ENCODE measurements at regions not wholly inside any gene's neighbourhood (a gene's known extent, or its start where the extent isn't known, plus 50 kb on each side); places are given as distances from the start of the nearest gene placed in this dataset.

- WGBS, 3 donors: 28 to 36% (median 34%) methylated on average over 3 of the region's 3 CpGs
- no peaks in the 10 kb centered on the region for H3K36me3 ChIP-seq (ENCODE audit: insufficient read depth in 1 of 2, low read depth in 1 of 2)
- no peaks in the 10 kb centered on the region for H3K27me3 ChIP-seq (ENCODE audit: insufficient read depth in 3 of 3, low read length in 2 of 3)
- H3K9me3 ChIP-seq: no peaks in the 10 kb centered on the region
- ATAC-seq: peak; percentile 79 to 86 (median 86)
- no peak overlapping the region for H3K4me3 ChIP-seq
- intact Hi-C loops (cut with DNase I): loop anchor here in 1 of 2 donors (5.0 to 10.0 kb wide), 2 partner anchors 38 to 395 kb away; no protein-coding TSS in a partner anchor
- peaks cover 21% of the 10 kb centered on the region for H3K4me1 ChIP-seq
- H3K27ac ChIP-seq: peak overlapping the region; percentile 18
- no peak for DNase-seq
- TF ChIP-seq CTCF (IDR thresholded peaks at IDR 0.05): no peak
Measured at GRCh38 chr3:177329854-177330253, 132.6 kb upstream of the TBL1XR1 start.

GRCh38 chr3:177330779-177331178 lies 133.5 kb upstream of the TBL1XR1 start:
- DNase-seq (no peak), ATAC-seq (peak in 3 of 4 donors; percentile 19 to 56 (median 27))
- TF ChIP-seq CTCF (IDR thresholded peaks at IDR 0.05): no peak
- H3K27me3 ChIP-seq (ENCODE audit: insufficient read depth in 3 of 3, low read length in 2 of 3): no peaks in the 10 kb centered on the region
- intact Hi-C loops (cut with DNase I): loop anchor here in 1 of 2 donors (10.0 kb wide), 1 partner anchor 394 kb away; no protein-coding TSS in a partner anchor
- no peak overlapping the region for H3K27ac ChIP-seq
- H3K4me1 ChIP-seq: peaks cover 29% of the 10 kb centered on the region
- no peaks in the 10 kb centered on the region for H3K36me3 ChIP-seq (ENCODE audit: insufficient read depth in 1 of 2, low read depth in 1 of 2)
- no peak overlapping the region for H3K4me3 ChIP-seq
- no peaks in the 10 kb centered on the region for H3K9me3 ChIP-seq
- WGBS, 3 donors: 46 to 53% (median 48%) methylated on average over 6 of the region's 6 CpGs

GRCh38 chr3:177331203-177331835 lies 134.0 kb upstream of the TBL1XR1 start:
- no peak overlapping the region for H3K4me3 ChIP-seq

GRCh38 chr3:177332955-177333354 lies 135.7 kb upstream of the TBL1XR1 start:
- no peaks in the 10 kb centered on the region for H3K9me3 ChIP-seq
- TF ChIP-seq CTCF (IDR thresholded peaks at IDR 0.05): no peak
- DNase-seq (no peak), ATAC-seq (no peak)
- H3K36me3 ChIP-seq (ENCODE audit: insufficient read depth in 1 of 2, low read depth in 1 of 2): no peaks in the 10 kb centered on the region
- 81 to 88% (median 82%) methylated on average over 2 of the region's 2 CpGs for WGBS, 3 donors
- H3K4me3 ChIP-seq: no peak overlapping the region
- peak overlapping the region; percentile 78 for H3K27ac ChIP-seq
- intact Hi-C loops (cut with DNase I): loop anchor here in 1 of 2 donors (10.0 kb wide), 1 partner anchor 392 kb away; no protein-coding TSS in a partner anchor
- H3K27me3 ChIP-seq (ENCODE audit: insufficient read depth in 3 of 3, low read length in 2 of 3): no peaks in the 10 kb centered on the region
- peaks cover 50% of the 10 kb centered on the region for H3K4me1 ChIP-seq

More at GRCh38 chr3:177331203-177331835, 134.0 kb upstream of the TBL1XR1 start:
- no peak for TF ChIP-seq CTCF (IDR thresholded peaks at IDR 0.05)
- H3K27me3 ChIP-seq (ENCODE audit: insufficient read depth in 3 of 3, low read length in 2 of 3): no peaks in the 10 kb centered on the region
- ATAC-seq: no peak
- 74 to 87% (median 76%) methylated on average over 3 of the region's 3 CpGs for WGBS, 3 donors
- no peak overlapping the region for H3K27ac ChIP-seq
- H3K9me3 ChIP-seq: no peaks in the 10 kb centered on the region
- no peaks in the 10 kb centered on the region for H3K36me3 ChIP-seq (ENCODE audit: insufficient read depth in 1 of 2, low read depth in 1 of 2)
- peaks cover 34% of the 10 kb centered on the region for H3K4me1 ChIP-seq
- no peak for DNase-seq
- intact Hi-C loops (cut with DNase I): loop anchor here in 1 of 2 donors (10.0 kb wide), 1 partner anchor 393 kb away; no protein-coding TSS in a partner anchor
